Muscle layer of duodenum (tissue), 2 donors: ENCODE measurements at regions not wholly inside any gene's neighbourhood (a gene's known extent, or its start where the extent isn't known, plus 50 kb on each side); places are given as distances from the start of the nearest gene placed in this dataset.

Source experiments
- H3K27ac ChIP-seq: one replicate; pipeline ENCODE4 v1.7.0; 2013; ENCODE audit warnings: mild to moderate bottlenecking, low read length
- H3K27me3 ChIP-seq: one replicate; pipeline ENCODE4 v1.7.0; 2013; ENCODE audit warnings: low read depth, mild to moderate bottlenecking, control low read depth, low read length
- H3K36me3 ChIP-seq, 2 donors: one replicate each; pipeline ENCODE4 v1.7.0; 2013; ENCODE audit warnings: low read length in 2 of 2, control low read depth in 1 of 2, mild to moderate bottlenecking in 1 of 2; ENCODE audit not compliant: insufficient read depth in 2 of 2, control insufficient read depth in 1 of 2
- H3K4me1 ChIP-seq, 2 donors: one replicate each; pipeline ENCODE4 v1.7.0; 2013; ENCODE audit warnings: low read length in 2 of 2, mild to moderate bottlenecking in 2 of 2, control low read depth in 1 of 2, moderate library complexity in 1 of 2; ENCODE audit not compliant: insufficient read depth in 2 of 2, control insufficient read depth in 1 of 2
- H3K4me3 ChIP-seq, 2 donors: one replicate each; pipeline ENCODE4 v1.7.0; 2013; ENCODE audit warnings: low read length in 2 of 2, low read depth in 1 of 2, mild to moderate bottlenecking in 1 of 2
- H3K9me3 ChIP-seq, 2 donors: one replicate each; pipeline ENCODE4 v1.7.0; 2013; ENCODE audit warnings: low read length in 2 of 2, control low read depth in 1 of 2, mild to moderate bottlenecking in 1 of 2; ENCODE audit not compliant: control insufficient read depth in 1 of 2
- donor health status: healthy.

DNA sequence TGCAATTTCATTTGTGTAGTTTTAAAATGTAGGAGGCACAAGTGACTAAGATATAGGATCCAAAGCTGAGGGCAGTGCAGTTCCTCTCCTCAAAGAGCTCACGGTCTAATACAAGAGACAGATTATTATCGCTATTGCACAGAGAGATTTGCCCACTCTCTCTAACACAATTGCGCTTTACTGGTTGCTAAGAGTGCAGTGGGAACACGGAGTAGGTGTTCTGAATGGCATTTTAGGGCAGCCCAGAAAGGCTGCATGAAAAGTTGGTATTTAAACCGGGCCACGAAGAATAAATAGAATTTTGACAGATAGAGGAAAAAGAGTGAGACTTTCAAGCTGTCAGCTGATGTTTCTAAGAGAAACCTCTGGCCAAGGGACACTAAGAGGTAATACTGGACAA, 79.5 kb downstream of the BLID start:
- Histone ChIP-seq H3K9me3 (no peaks in the 10 kb centered on the region), H3K36me3 (no peaks in the 10 kb centered on the region), H3K4me3 (no peak overlapping the region), H3K27ac (no peak overlapping the region), H3K27me3 (no peaks in the 10 kb centered on the region), H3K4me1 (no peaks in the 10 kb centered on the region)

DNA sequence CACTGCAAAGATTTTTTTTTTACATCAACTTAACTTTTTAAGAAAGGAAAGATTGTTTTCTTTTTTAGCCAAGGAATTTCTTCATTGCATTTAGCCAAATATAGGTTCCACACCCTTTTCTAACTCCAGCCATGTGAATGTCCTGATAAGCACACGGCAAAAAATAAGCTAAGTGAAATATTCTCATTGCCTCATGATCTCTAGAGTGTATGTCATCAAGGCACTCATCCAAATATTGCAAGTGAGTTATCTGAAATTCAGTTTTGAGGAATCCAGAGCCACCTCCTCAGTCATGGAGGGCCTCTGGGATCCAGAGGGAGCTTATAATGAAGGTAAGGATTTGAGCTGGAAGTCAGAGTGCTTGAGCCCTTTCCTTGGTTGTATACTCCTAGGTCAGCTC, 80.0 kb downstream of the BLID start:
- no peaks in the 10 kb centered on the region for H3K9me3 ChIP-seq
- H3K27ac ChIP-seq, result no peak overlapping the region
- H3K27me3 ChIP-seq, result no peaks in the 10 kb centered on the region
- no peaks in the 10 kb centered on the region for H3K36me3 ChIP-seq
- H3K4me1 ChIP-seq, result no peaks in the 10 kb centered on the region
- H3K4me3 ChIP-seq, result no peak overlapping the region

DNA sequence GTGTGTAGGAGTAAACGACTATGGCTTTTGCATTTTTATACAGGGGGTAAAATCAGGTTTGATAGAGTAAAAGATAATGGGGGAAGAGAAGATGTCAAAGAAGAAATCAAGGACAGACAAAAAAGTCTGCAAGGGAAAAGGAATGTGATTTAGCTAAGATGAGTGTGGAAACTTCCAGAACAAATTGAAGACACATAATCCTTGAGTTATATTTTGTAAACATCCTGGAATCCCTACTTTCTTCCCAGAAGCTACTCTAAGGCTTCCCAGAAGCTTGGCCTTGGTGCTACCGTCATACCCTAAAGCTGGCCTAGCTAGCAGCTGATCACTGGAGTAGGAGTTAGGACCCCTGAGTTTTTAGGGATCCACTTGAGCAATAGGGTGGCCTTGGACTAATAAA, 82.4 kb downstream of the BLID start:
- no peak overlapping the region for H3K27ac ChIP-seq
- no peak overlapping the region for H3K4me3 ChIP-seq
- no peaks in the 10 kb centered on the region for H3K9me3 ChIP-seq
- H3K4me1 ChIP-seq, result no peaks in the 10 kb centered on the region
- H3K36me3 ChIP-seq, result no peaks in the 10 kb centered on the region
- no peaks in the 10 kb centered on the region for H3K27me3 ChIP-seq

DNA sequence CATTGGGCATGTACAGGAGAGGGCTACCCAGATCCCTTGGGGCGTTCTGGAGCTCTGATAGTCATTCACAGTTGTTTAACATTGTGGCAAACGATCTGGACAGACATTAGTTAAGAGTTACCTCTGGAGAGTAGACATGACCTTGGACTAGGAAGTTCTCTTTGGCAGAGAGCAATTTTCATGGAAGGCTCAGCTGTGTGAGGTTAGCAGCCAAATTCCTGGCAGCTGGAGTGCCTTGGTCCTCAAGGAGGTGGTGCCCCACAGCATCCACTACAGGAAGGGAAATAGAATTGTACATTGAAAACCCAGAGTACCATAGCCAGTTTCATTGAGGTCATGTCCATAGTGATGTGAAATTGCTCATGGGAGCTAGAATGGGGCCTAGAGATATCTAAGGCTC, 82.8 kb downstream of the BLID start:
- H3K36me3 ChIP-seq, result no peaks in the 10 kb centered on the region
- H3K4me3 ChIP-seq, result no peak overlapping the region
- H3K9me3 ChIP-seq, result no peaks in the 10 kb centered on the region
- H3K4me1 ChIP-seq, result no peaks in the 10 kb centered on the region
- H3K27ac ChIP-seq, result no peak overlapping the region
- H3K27me3 ChIP-seq, result no peaks in the 10 kb centered on the region

DNA sequence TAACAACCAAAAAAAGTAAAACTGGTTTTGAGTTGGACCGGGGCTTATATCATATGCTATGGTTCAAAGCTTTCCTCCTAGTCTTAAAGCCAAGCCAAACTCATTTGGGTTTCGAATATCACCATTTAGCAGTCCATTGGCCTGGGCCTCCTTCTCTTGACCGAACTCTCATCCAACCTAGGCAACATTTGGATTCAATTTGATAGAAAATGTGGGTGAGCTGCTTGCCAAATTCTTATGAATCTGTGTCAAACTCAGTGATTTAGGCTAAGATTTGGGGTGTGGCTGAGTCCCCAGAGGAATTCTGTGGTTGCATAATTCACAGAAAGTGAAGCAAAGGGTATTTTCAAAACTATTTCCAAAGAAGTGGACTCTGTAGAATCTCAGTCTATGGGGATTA, 83.7 kb downstream of the BLID start:
- Histone ChIP-seq H3K27ac (no peak overlapping the region), H3K9me3 (no peaks in the 10 kb centered on the region)

DNA sequence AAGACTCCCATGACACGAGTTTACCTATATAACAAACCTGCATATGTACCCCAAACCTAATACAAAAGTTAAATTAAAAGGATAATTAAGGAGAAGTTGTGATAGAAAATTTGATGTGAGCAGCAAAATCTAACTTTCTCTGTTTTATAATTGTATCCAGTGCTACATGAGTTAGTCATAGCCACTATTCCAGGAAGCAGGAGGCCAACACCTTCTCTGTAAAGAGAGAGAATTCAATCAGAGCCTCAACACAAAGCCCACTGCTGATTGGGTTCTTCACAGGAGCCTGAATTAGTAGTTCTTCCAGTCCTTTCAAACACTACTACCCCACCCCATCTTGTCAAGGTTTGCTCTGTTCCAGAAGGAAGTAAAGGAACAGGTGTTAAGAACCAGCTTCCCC, 84.2 kb downstream of the BLID start:
- H3K4me3 ChIP-seq, result no peak overlapping the region
- no peaks in the 10 kb centered on the region for H3K9me3 ChIP-seq
- no peaks in the 10 kb centered on the region for H3K4me1 ChIP-seq
- no peaks in the 10 kb centered on the region for H3K27me3 ChIP-seq
- no peaks in the 10 kb centered on the region for H3K36me3 ChIP-seq
- H3K27ac ChIP-seq, result no peak overlapping the region

More for the DNA sequence above, 83.7 kb downstream of the BLID start:
- H3K4me3 ChIP-seq, result no peak overlapping the region
- H3K27me3 ChIP-seq, result no peaks in the 10 kb centered on the region
- H3K4me1 ChIP-seq, result no peaks in the 10 kb centered on the region
- no peaks in the 10 kb centered on the region for H3K36me3 ChIP-seq

DNA sequence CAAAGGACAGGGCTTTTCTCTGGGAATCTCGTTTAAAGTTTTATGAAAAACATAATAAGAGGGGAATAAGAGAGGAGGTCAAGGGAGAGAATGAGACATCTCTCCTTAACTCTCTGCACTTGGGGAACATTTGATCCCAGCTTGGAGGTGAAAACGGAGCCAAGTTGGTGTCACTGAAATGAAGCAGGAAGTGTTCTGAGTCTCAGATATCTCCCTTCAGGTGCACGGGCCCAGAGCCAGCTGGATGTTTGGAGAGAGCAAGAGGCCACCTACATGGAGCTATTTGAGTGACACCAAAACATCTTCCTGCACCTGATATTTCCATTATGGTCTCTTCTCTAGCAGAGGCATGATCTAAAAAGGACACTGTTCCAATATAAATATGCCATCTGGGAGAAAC, 85.7 kb downstream of the BLID start:
- no peaks in the 10 kb centered on the region for H3K27me3 ChIP-seq
- no peaks in the 10 kb centered on the region for H3K4me1 ChIP-seq
- H3K4me3 ChIP-seq, result no peak overlapping the region
- no peaks in the 10 kb centered on the region for H3K36me3 ChIP-seq
- H3K27ac ChIP-seq, result no peak overlapping the region
- no peaks in the 10 kb centered on the region for H3K9me3 ChIP-seq

DNA sequence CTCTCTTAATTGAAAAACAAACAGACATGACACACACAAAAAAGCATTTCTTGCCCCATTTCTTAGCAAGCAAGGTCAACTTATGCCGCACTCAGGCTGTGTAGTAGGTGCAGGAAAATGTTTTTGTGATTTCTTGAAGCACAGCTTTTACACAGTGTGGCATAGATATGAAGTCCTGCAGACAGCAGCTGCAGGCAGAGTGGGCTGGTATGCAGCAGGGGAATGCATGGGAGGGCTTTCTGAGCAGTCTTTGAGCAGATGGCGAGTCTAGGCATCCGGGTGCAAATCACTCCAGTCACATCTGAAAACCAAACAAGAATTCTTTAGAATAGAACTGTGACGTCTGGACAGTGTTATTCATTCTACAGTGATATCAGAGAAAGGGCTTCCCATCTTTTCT, 87.5 kb downstream of the BLID start:
- H3K4me3 ChIP-seq, result no peak overlapping the region
- H3K4me1 ChIP-seq, result no peaks in the 10 kb centered on the region
- no peaks in the 10 kb centered on the region for H3K36me3 ChIP-seq
- no peak overlapping the region for H3K27ac ChIP-seq
- no peaks in the 10 kb centered on the region for H3K27me3 ChIP-seq
- no peaks in the 10 kb centered on the region for H3K9me3 ChIP-seq

DNA sequence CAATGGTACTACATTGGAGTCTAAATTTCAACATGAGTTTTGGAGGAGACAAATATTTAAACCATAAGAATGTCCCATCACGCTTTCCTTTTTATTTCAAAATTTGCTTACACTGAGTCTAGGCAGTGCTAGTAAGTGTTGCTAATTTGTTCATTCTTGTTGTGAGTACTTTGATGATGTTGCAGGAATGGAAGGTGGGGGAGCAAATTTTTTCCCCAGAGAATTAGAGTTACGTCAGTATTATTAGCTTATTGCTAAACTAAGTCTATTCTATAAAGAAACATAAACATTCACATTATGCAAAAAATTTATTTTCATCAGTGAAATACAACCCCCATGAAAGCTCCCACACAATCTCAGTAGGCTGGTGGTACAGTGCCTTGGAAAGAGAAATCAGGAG, 88.0 kb downstream of the BLID start:
- Histone ChIP-seq H3K9me3 (no peaks in the 10 kb centered on the region), H3K27ac (no peak overlapping the region), H3K4me3 (no peak overlapping the region), H3K36me3 (no peaks in the 10 kb centered on the region), H3K27me3 (no peaks in the 10 kb centered on the region), H3K4me1 (no peaks in the 10 kb centered on the region)

DNA sequence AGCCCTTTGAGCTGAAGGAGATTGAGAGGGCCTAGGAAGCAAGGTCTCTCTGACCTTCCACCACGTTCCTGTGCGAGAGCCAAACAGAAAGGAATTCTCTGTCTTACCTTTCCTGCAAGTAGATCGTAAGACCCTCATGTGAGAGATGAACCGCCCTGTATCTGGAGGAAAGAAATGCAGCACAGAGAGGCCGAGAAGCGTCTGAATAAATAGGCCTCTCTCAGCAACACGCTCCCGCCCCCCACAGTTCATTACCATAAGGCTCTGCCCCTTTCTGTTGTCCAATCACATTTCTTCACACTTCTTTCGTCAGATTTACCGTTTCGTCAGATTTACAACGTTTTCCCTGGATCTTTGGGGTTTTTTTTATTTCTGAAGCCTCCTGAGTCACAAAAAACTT, 90.3 kb downstream of the BLID start:
- H3K9me3 ChIP-seq, result no peaks in the 10 kb centered on the region
- no peak overlapping the region for H3K27ac ChIP-seq
- no peaks in the 10 kb centered on the region for H3K27me3 ChIP-seq
- no peaks in the 10 kb centered on the region for H3K4me1 ChIP-seq
- H3K4me3 ChIP-seq, result no peak overlapping the region
- no peaks in the 10 kb centered on the region for H3K36me3 ChIP-seq

DNA sequence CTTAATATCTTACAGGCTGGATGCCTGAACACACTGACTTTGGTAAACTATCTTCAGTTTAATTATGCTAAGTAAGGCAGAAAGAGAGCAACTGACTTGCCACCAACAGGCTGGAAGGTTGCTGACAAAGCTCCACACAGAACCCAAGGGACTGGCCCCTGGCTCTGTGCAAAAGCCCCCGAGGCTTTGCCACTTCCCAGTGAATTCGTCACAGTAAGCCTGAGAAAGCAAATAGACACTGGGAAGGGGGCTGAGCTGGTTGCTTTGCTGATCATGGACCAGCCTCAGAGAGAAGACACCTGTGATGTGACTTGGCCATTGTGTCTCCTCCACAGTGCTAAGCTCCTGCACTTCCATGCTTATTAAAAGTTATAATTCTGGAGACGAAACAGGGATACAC, 91.7 kb downstream of the BLID start:
- no peak overlapping the region for H3K4me3 ChIP-seq
- H3K27me3 ChIP-seq, result no peaks in the 10 kb centered on the region
- no peaks in the 10 kb centered on the region for H3K36me3 ChIP-seq
- H3K4me1 ChIP-seq, result no peaks in the 10 kb centered on the region
- H3K9me3 ChIP-seq, result no peaks in the 10 kb centered on the region
- H3K27ac ChIP-seq, result no peak overlapping the region

DNA sequence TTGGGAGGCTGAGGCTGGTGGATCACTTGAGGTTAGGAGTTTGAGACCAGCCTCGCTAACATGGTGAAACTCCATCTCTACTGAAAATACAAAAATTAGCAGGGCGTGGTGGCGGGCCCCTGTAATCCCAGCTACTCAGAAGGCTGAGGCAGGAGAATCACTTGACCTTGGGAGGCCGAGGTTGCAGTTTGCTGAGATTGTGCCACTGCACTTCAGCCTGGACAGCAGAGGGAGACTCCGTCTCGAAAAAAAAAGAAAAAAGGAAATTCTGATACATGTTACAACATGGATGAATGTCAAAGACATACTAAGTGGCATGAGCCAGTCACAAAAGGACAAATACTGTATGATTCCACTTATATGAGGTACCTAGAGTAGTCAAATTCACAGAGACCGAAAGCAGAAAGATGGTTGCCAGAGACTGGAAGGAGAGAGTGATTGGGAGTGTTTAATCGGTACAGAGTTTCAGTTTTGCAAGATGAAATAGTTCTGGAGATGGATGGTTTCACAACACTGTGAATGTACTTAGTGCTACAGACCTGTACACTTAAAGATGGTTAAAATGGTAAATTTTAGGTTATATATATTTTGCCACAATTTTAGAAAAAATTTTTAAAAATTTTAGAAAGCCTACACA, 92.3 kb downstream of the BLID start:
- no peak overlapping the region for H3K27ac ChIP-seq

More for the DNA sequence above, 92.3 kb downstream of the BLID start:
- no peaks in the 10 kb centered on the region for H3K36me3 ChIP-seq
- H3K4me1 ChIP-seq, result no peaks in the 10 kb centered on the region
- no peak overlapping the region for H3K4me3 ChIP-seq
- H3K27me3 ChIP-seq, result no peaks in the 10 kb centered on the region
- no peaks in the 10 kb centered on the region for H3K9me3 ChIP-seq
